Anterior cingulate cortex (tissue), 58 donors: ENCODE measurements at regions not wholly inside any gene's neighbourhood (a gene's known extent, or its start where the extent isn't known, plus 50 kb on each side); places are given as distances from the start of the nearest gene placed in this dataset.
"Not testable (repeated sequence)": the region's sequence is repeated elsewhere in the genome, so short reads cannot be mapped to it uniquely, and the experiment has no call there.

Experiments
- DNase-seq, 58 donors: peaks; one replicate each; lab custom pipeline; 2025; lab: John Stamatoyannopoulos, UW

DNA sequence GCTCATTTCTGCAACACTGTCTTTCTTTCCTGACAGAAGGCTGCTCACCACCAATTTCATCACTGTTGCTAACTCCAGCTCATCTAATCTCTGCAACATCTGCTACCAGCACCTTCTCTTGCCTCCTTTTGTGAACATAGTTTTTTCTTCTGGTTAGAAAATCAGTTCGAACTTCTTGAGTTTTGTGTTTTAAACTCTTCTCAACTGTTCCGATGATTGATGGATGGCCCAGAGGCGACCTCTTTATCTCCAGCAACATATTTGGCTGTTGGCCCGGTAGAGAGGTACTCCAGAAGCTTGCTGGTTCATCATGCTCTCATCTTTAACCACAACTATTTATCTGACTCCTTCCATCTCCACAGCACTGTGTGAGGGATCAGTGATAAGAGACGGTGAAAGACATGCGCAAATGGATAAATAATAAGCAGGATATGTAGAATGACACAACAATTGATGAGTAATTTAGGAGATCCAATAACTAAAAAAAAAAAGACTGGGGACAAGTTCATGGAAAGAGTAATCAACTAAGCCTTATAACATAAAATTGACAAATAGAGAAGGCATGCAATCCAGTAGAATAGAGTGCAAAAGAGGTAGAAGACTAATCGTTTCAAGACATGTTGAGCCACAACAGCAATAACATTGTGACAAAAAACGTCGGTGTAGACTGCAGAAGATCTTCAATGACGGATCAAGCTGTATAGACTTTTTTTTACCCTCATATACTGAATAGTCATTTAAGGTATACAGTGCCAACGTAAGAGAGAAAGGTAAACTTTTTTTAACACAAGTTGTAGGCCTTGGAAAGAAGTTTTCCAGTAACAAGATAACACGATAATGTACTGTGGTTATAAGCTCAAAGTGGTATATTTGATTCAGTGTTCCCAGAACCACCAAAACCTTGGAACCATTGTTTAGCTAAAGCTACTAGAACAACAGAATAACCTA lies 152.2 kb downstream of the CRPPA start:
- no peak for DNase-seq

- no peak for DNase-seq
Measured at GRCh38 chr7:16267953-16268820, 153.2 kb downstream of the CRPPA start.

DNA sequence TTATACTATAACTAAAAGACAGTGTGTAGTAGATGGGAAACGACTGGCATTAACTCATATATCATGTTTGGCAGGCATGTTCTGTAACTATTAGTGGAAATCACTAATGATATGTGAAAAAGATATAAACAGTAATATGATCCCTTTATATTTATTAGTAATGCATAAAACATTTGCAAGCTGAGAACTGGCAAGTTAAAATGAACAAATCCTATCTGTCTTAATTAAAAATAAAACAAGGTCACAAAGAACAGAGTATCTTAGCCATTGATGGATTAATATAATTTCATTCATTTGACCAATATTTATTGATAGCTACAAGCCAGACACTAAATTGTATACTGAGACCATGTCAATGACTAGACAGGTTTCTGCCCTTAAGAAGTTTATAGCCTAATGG lies 154.5 kb downstream of the CRPPA start:
- no peak for DNase-seq

GRCh38 chr7:16266470-16266869 lies 154.9 kb downstream of the CRPPA start:
- not testable (repeated sequence) for DNase-seq

DNA sequence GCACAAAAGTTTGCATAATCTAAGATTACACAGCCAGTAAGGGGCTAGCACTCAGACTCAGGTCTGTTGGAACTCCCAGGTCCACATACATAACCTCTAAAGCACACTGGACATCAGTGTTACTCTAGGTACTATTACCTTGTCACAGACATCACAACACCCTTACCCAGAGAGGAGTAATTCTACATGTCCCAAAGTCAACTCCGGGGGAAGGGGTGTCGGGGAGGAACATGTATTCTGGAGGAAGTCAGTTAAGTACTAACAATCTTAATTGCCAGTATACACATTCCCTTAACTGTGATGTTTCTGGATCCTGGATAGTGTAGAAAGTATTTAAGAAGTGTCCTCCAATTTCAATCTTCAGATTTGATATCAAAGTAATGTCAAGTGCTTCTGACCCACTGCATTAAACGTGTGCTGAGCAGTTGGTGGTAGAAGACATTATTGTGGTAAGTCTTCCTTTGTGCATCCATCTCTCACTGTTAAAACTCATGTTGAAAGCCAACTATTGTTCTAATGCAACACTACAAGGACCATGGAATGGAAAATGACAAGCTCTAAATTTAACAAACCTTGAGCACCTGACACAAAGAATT lies 155.4 kb downstream of the CRPPA start:
- DNase-seq, result no peak

DNA sequence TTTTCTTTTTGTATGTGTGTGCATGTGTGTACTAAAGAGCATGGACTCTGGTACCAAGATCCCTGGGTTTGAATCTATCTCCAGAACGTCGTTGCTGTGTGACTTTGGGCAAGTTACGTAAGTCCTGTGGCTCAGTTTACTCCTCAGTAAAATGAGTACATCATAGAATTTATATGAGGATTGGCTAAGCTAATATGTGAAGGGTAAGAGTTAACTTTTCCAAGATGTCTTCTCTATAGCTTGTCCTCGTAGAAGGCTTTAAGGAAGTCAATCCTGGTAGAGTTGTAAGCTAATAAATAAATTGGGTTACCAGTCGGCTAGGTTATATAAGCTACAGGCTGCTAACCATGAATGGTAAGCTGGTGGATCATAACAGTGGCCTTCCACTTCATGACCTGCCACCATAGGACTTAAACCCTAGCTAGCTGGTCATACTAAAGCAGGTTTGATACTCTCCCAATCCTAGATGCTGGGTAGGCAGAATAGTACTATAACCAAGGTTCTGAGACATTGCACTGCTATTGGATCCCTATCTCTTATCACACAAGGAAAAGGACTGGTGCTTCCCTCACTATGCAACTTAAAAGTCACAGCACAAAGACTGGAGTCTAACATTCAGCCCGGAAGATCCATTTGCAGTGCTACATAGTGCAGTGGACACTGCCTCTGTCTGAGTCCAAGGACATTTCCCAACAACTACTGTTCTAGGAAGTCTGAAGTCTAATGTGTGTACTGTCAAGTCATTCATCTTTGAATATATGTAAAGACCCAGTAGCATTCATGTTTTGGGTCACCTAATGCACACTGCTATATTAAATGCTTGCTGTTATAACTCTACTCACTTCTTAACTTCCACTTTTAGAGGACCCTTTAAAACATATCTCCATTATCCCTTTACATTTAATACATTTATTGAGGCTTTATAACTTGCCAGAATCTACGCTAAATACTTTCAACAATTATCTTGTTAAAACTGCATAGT lies 156.2 kb downstream of the CRPPA start:
- DNase-seq, result no peak

DNA sequence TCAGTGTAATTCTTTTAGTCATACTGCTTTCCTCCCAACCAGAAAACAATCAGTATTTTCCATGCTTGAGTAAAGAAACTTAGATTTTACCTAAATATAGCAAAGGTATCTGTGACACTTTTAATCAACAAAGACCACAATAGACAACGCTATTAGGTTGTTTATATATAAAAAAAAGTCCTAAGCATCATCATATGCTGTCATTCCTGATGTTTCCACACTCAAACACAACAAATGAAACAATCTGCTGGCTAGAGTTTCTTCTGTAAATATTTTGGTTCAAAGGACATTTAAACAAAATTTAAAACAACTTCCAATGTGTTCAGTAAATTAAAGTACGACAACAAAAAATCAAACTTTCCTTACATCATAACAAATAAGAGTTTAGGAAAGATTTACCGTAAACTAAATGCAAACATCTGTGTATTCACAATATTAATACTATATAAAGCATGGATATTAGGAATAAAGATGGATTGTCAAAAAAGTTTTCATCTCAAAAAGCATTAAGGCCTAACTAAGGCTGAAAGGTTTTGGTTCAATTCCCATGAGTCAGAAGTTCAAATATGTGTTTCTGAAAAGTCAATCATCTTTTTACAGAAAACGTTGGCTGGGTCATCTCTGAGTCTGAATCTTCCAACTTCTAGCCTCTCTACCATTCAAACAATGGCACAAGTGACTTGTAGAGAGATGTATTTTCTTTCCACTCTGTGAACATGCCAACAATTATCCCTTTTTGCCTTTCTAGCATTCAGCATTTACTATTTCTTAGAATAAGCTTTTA lies 157.1 kb downstream of the CRPPA start:
- no peak for DNase-seq

DNA sequence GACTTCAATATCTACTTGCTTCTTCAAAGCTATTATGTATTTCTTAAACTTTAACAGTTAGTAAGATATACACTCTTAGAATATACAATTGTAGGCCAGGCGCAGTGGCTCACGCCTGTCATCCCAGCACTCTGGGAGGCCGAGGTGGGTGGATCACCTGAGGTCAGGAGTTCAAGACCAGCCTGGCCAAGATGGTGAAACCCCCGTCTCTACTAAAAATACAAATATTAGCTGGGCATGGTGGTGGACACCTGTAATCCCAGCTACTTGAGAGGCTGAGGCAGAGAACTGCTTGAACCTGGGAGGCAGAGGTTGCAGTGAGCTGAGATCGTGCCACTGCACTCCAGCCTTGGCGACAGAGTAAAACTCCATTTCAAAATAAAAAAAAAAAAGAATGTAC lies 158.0 kb downstream of the CRPPA start:
- DNase-seq, result not testable (repeated sequence)

DNA sequence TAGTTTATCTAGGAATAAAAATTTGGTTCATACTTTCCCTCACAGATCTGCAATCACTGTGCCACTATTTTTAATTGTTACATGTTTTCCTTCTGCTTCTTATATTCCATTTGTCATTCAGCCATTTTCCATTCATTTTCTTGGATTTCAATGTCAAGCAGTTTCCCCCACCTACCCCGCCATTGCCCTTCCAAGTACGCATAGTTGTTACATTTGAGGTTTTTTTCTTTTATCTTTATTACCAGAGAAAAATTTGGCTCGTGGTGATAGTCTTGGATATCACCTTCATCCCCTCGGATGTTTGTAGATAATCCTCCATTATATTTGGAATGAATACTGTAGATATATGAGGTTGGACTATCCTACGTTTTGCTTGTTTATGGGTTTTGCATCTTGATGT lies 159.7 kb downstream of the CRPPA start:
- DNase-seq, result no peak

DNA sequence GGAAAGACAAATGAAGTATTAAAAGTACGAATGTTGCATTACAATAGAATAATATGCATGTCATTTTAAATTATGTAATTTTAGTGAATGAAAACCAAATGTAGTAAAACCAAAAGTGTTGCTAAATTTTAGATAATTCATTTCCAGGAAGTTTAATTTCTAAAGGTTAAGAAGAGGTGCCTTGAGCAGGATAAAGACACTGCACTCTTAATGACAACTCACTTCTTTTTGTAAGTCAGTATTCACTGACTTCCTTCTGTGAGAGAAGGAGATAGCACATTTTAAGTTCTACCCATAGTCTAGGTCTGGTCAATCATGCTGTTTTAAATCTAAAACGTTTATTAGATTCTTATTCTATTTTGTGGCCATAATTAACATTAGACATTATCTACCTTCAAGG lies 160.2 kb downstream of the CRPPA start:
- no peak for DNase-seq

DNA sequence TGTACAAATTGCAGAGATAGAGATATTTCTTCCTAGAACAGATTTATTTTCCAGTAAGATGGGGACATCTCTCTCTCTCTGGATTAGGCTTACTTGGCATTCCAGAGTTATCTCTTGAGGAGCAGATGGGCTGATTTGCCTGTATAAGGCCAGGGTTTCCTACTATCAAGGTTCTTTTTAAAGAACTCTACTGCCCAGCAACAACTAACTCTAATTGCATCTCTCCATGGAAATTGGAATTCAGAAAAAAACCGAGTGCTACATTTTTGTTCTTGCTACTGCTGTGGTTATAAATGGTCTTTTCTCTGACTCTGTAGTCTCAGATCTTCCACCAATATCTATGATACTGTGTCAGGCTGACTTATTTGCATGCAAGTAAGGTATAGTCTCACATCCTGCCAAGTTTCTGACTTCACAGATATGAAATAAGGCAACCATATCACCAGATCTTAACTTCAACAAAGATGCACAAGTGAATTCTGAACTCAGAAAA lies 161.1 kb downstream of the CRPPA start:
- DNase-seq, result no peak

DNA sequence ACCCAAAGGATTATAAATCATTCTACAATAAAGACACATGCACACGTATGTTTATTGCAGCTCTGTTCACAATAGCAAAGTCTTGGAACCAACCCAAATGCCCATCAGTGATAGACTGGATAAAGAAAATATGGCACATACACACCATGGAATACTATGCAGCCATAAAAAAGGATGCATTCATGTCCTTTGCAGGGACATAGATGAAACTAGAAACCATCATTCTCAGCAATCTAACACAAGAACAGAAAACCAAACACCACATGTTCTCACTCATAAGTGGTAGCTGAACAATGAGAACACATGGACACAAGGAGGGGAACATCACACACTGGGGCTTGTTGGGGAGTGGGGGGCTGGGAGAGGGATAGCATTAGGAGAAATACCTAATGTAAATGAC lies 164.9 kb downstream of the CRPPA start:
- not testable (repeated sequence) for DNase-seq

DNA sequence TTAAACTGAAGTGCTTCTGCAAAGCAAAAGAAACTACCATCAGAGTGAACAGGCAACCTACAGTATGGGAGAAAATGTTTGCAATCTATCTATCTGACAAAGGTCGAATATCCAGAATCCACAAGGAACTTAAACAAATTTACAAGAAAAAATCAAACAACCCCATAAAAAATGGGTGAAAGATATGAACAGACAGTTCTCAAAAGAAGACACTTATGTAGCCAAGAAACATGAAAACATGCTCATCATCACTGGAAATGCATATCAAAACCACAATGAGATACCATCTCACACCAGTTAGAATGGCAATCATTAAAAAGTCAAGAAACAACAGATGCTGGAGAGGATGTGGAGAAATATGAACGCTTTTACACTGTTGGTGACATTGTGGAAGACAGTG lies 165.4 kb downstream of the CRPPA start:
- DNase-seq, result not testable (repeated sequence)

DNA sequence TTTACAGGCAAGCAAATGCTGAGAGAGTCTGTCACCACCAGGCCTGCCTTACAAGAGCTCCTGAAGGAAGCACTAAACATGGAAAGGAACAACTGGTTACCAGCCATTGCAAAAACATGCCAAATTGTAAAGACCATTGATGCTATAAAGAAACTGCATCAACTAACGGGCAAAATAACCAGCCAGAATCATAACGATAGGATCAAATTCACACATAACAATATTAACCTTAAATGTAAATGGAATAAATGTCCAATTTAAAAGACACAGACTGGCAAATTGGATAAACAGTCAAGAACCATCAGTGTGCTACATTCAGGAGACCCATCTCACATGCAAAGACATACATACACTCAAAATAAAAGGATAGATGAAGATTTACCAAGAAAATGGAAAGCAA lies 170.7 kb downstream of the CRPPA start:
- not testable (repeated sequence) for DNase-seq

DNA sequence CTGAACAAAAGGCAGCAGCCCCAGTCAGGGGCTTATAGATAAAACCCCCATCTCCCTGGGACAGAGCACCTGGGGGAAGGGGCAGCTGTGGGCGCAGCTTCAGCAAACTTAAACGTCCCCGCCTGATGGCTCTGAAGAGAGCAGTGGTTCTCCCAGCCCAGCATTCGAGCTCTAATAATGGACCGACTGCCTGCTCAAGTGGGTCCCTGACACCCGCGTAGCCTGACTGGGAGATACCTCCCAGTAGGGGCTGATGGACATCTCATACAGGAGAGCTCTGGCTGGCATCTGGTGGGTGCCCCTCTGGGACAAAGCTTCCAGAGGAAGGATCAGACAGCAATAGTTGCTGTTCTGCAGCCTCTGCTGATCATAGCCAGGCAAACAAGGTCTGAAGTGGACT lies 172.1 kb downstream of the CRPPA start:
- not testable (repeated sequence) for DNase-seq

DNA sequence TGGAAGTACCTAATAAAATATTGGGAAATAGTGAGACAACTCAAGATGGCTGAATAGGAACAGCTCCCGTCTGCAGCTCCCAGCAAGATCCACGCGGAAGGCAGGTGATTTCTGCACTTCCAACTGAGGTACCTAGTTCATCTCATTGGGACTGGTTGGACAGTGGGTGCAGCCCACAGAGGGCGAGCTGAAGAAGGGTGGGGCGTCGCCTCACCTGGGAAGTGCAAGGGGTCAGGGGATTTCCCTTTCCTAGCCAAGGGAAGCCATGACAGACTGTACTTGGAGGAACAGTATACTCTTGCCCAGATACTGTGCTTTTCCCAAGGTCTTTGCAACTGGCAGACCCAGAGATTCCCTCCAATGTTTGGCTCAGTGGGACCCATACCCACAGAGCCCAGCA lies 172.8 kb downstream of the CRPPA start:
- not testable (repeated sequence) for DNase-seq

GRCh38 chr7:16244469-16244868 lies 176.9 kb downstream of the CRPPA start:
- no peak for DNase-seq

- DNase-seq, result no peak
Measured at GRCh38 chr7:16242920-16243319, 178.4 kb downstream of the CRPPA start.

DNA sequence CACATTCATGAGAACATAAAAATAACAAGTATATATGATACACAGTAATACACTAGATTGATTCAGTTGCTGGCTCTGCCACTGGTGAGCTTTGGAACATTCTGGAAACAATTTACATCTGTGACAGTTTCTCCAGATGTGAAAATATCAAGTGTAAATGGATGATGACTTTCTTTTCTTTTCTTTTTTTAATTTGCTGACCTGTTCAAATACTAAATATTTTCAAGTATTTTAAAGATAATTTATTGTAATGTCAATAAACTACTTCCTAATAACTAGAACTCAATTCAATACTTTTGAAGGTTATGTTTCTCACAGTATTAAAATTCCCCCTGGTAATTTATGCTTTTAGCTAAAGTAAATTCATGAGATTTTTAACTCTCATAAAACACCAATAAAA lies 180.3 kb downstream of the CRPPA start:
- no peak for DNase-seq
